ENCODE measurements at regions not wholly inside any gene's neighbourhood (a gene's known extent, or its start where the extent isn't known, plus 50 kb on each side); places are given as distances from the start of the nearest gene placed in this dataset.

DNA sequence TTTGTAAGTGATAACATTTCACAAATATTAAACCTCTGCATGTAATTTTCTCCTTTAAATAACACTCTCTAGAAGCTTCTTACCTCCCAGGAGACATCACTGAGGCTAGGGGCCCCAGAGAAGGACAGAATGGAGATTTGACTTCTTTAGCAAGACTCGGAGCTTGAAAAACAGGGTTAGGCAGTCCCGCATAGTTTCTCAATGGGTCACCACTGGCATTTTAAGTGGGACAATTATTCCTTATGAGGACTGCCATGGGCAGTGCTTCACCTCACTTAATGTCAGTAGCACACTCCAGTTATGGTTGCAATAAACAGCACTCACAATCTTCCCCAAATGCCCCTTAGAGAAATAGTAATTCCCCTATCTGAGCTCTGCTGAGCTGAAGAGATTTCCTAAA, 66.7 kb upstream of the NOCT start:
- TF ChIP-seq, protein P1, sequence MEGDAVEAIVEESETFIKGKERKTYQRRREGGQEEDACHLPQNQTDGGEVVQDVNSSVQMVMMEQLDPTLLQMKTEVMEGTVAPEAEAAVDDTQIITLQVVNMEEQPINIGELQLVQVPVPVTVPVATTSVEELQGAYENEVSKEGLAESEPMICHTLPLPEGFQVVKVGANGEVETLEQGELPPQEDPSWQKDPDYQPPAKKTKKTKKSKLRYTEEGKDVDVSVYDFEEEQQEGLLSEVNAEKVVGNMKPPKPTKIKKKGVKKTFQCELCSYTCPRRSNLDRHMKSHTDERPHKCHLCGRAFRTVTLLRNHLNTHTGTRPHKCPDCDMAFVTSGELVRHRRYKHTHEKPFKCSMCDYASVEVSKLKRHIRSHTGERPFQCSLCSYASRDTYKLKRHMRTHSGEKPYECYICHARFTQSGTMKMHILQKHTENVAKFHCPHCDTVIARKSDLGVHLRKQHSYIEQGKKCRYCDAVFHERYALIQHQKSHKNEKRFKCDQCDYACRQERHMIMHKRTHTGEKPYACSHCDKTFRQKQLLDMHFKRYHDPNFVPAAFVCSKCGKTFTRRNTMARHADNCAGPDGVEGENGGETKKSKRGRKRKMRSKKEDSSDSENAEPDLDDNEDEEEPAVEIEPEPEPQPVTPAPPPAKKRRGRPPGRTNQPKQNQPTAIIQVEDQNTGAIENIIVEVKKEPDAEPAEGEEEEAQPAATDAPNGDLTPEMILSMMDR (conservative IDR thresholded peaks at IDR 0.05 in 1 of 2, IDR thresholded peaks at IDR 0.05 in 1 of 2; ENCODE audit: extremely low read depth in 1 of 2, insufficient read depth in 1 of 2, low read depth in 1 of 2, low read length in 2 of 2): no peak
- TF ChIP-seq EZH2 (IDR thresholded peaks at IDR 0.05; ENCODE audit: borderline replicate concordance, low read length): no peak
